Liver (tissue), 8 donors: ENCODE measurements at regions not wholly inside any gene's neighbourhood (a gene's known extent, or its start where the extent isn't known, plus 50 kb on each side); places are given as distances from the start of the nearest gene placed in this dataset.
"Not testable (repeated sequence)": the region's sequence is repeated elsewhere in the genome, so short reads cannot be mapped to it uniquely, and the experiment has no call there.

ENCODE experiments used
- DNase-seq: peaks from one replicate; pipeline ENCODE4 v3.0.0-alpha.2; 2017; ENCODE audit warnings: low spot score
- H3K27ac ChIP-seq, 2 donors: one replicate each; pipeline ENCODE4 v1.7.0; 2013; ENCODE audit warnings: inconsistent platforms in 2 of 2, low read length in 2 of 2, control low read depth in 1 of 2, low read depth in 1 of 2, mild to moderate bottlenecking in 1 of 2
- H3K27me3 ChIP-seq, 4 donors: one replicate each; pipeline versions ENCODE4 v1.6.1 to v1.7.0; 2013; ENCODE audit warnings: low read length in 3 of 4, inconsistent platforms in 1 of 4, mild to moderate bottlenecking in 1 of 4, moderate library complexity in 1 of 4; ENCODE audit not compliant: control insufficient read depth in 4 of 4, insufficient read depth in 4 of 4
- H3K36me3 ChIP-seq, 4 donors: one replicate each; pipeline versions ENCODE4 v1.6.1 to v1.7.0; 2013; ENCODE audit warnings: low read length in 3 of 4, mild to moderate bottlenecking in 3 of 4, low read depth in 1 of 4, moderate library complexity in 1 of 4; ENCODE audit not compliant: control insufficient read depth in 4 of 4, insufficient read depth in 3 of 4
- H3K4me1 ChIP-seq, 4 donors: one replicate each; pipeline versions ENCODE4 v1.6.1 to v1.7.0; 2013; ENCODE audit warnings: low read length in 3 of 4, mild to moderate bottlenecking in 3 of 4, moderate library complexity in 1 of 4; ENCODE audit not compliant: control insufficient read depth in 4 of 4, insufficient read depth in 4 of 4
- H3K4me3 ChIP-seq, 3 donors: one replicate each; pipeline versions ENCODE4 v1.6.1 to v1.7.0; 2013; ENCODE audit warnings: low read length in 3 of 3, control low read depth in 1 of 3, low read depth in 1 of 3, mild to moderate bottlenecking in 1 of 3
- H3K9ac ChIP-seq, 2 donors: one replicate each; pipeline ENCODE4 v1.7.0; 2013; ENCODE audit warnings: low read length in 2 of 2, mild to moderate bottlenecking in 2 of 2, moderate library complexity in 2 of 2, control low read depth in 1 of 2, low read depth in 1 of 2
- H3K9me3 ChIP-seq, 4 donors: one replicate each; pipeline versions ENCODE4 v1.6.1 to v1.7.0; 2013; ENCODE audit warnings: low read length in 3 of 4; ENCODE audit not compliant: control insufficient read depth in 4 of 4
- ATF3 ChIP-seq: IDR thresholded peaks from 2 replicates; pipeline ENCODE4 v1.6.1; 2016; ENCODE audit warnings: antibody characterized with exemption
- CTCF ChIP-seq: fragments of 150-350 bp; IDR thresholded peaks from 2 replicates; pipeline ENCODE4 v1.5.1; 2017; ENCODE audit warnings: improper control_type of control experiment, low read depth, low read length; ENCODE audit not compliant: missing input control
- EGR1 ChIP-seq, 2 donors: IDR thresholded peaks; 2 replicates each; pipeline ENCODE4 v1.6.1; 2016 to 2018; ENCODE audit warnings: antibody characterized with exemption in 2 of 2, low read depth in 2 of 2
- FOXA1 ChIP-seq: IDR thresholded peaks from 2 replicates; pipeline ENCODE4 v1.6.1; 2016; ENCODE audit warnings: antibody characterized with exemption
- FOXA2 ChIP-seq: IDR thresholded peaks from 2 replicates; pipeline ENCODE4 v1.6.1; 2016; ENCODE audit warnings: antibody characterized with exemption
- GABPA ChIP-seq, 2 donors: IDR thresholded peaks in 1 of 2; conservative IDR thresholded peaks in 1 of 2; 2 replicates each; pipeline ENCODE4 v1.6.1; 2016; ENCODE audit warnings: antibody characterized with exemption in 2 of 2, mild to moderate bottlenecking in 1 of 2, moderate library complexity in 1 of 2
- HNF4A ChIP-seq, 2 donors: conservative IDR thresholded peaks; 2 replicates each; pipeline ENCODE4 v1.6.1; 2016; ENCODE audit warnings: antibody characterized with exemption in 2 of 2, mild to moderate bottlenecking in 2 of 2
- HNF4G ChIP-seq: IDR thresholded peaks from 2 replicates; pipeline ENCODE4 v1.6.1; 2016; ENCODE audit warnings: antibody characterized with exemption
- JUND ChIP-seq, 2 donors: IDR thresholded peaks; 2 replicates each; pipeline ENCODE4 v1.6.1; 2016; ENCODE audit warnings: antibody characterized with exemption in 2 of 2
- NR2F2 ChIP-seq: IDR thresholded peaks from 2 replicates; pipeline ENCODE4 v1.6.1; 2016; ENCODE audit warnings: antibody characterized with exemption
- REST ChIP-seq: IDR thresholded peaks from 2 replicates; pipeline ENCODE4 v1.6.1; 2016; ENCODE audit warnings: antibody characterized with exemption, mild to moderate bottlenecking
- RXRA ChIP-seq, 2 donors: IDR thresholded peaks; 2 replicates each; pipeline ENCODE4 v1.6.1; 2017 to 2018; ENCODE audit warnings: antibody characterized with exemption in 2 of 2, mild to moderate bottlenecking in 1 of 2
- SP1 ChIP-seq: IDR thresholded peaks from 2 replicates; pipeline ENCODE4 v1.6.1; 2018; ENCODE audit warnings: antibody characterized with exemption, mild to moderate bottlenecking
- YY1 ChIP-seq: IDR thresholded peaks from 2 replicates; pipeline ENCODE4 v1.6.1; 2016; ENCODE audit warnings: antibody characterized with exemption, mild to moderate bottlenecking
- WGBS: extraction: QIAGEN DNeasy Blood & Tissue Kit; methylation state at CpG from one replicate; pipeline ENCODE4 v1.1.7; 2013; 5-methylcytosine and 5-hydroxymethylcytosine counted together
- donor health status: healthy.
- donor health status: healthy.
- donor health status: healthy.
- donor health status: healthy.
- donor health status: healthy.

GRCh38 chr9:113682297-113682771 is 193.8 kb upstream of the ZNF618 start (continued):
- TF ChIP-seq REST: peak; percentile 88
- TF ChIP-seq HNF4G: peak; percentile 39
- no peak for TF ChIP-seq NR2F2
- TF ChIP-seq FOXA1: peak; percentile 58
- TF ChIP-seq YY1: peak; percentile 66

GRCh38 chr9:113685636-113686035 is 190.5 kb upstream of the ZNF618 start:
- H3K27ac ChIP-seq, H3K9ac ChIP-seq, DNase-seq, H3K9me3 ChIP-seq, H3K36me3 ChIP-seq, H3K4me3 ChIP-seq, H3K27me3 ChIP-seq: not testable (repeated sequence)
- H3K4me1 ChIP-seq: peaks cover 3 to 16% (median 10%) of the 10 kb centered on the region in 4 donors
- WGBS: 79% methylated on average over 6 of the region's 6 CpGs

- Histone ChIP-seq H3K9ac (no peak overlapping the region), H3K27me3 (no peaks in the 10 kb centered on the region), H3K9me3 (no peaks in the 10 kb centered on the region), H3K27ac (no peak overlapping the region), H3K36me3 (no peaks in the 10 kb centered on the region), H3K4me3 (no peak overlapping the region), H3K4me1 (peaks cover 3 to 16% (median 10%) of the 10 kb centered on the region in 4 donors)
- DNase-seq: no peak
- 66% methylated on average over 4 of the region's 4 CpGs for WGBS
- no peak for TF ChIP-seq GABPA (IDR thresholded peaks at IDR 0.05 in 1 of 2, conservative IDR thresholded peaks at IDR 0.05 in 1 of 2)
- TF ChIP-seq YY1: no peak
- no peak for TF ChIP-seq SP1
- TF ChIP-seq EGR1 (IDR thresholded peaks at IDR 0.05; ENCODE audit: low read depth in 2 of 2): no peak
- TF ChIP-seq JUND (IDR thresholded peaks at IDR 0.05): no peak
- no peak for TF ChIP-seq CTCF
- no peak for TF ChIP-seq RXRA (IDR thresholded peaks at IDR 0.05)
- TF ChIP-seq HNF4A (conservative IDR thresholded peaks at IDR 0.05): no peak
- TF ChIP-seq NR2F2: no peak
- TF ChIP-seq FOXA2: no peak
- no peak for TF ChIP-seq ATF3
- TF ChIP-seq REST: no peak
These were observed 188.9 kb upstream of the ZNF618 start for GRCh38 chr9:113687107-113687679.
